ENCODE measurements at regions not wholly inside any gene's neighbourhood (a gene's known extent, or its start where the extent isn't known, plus 50 kb on each side); places are given as distances from the start of the nearest gene placed in this dataset.

DNA sequence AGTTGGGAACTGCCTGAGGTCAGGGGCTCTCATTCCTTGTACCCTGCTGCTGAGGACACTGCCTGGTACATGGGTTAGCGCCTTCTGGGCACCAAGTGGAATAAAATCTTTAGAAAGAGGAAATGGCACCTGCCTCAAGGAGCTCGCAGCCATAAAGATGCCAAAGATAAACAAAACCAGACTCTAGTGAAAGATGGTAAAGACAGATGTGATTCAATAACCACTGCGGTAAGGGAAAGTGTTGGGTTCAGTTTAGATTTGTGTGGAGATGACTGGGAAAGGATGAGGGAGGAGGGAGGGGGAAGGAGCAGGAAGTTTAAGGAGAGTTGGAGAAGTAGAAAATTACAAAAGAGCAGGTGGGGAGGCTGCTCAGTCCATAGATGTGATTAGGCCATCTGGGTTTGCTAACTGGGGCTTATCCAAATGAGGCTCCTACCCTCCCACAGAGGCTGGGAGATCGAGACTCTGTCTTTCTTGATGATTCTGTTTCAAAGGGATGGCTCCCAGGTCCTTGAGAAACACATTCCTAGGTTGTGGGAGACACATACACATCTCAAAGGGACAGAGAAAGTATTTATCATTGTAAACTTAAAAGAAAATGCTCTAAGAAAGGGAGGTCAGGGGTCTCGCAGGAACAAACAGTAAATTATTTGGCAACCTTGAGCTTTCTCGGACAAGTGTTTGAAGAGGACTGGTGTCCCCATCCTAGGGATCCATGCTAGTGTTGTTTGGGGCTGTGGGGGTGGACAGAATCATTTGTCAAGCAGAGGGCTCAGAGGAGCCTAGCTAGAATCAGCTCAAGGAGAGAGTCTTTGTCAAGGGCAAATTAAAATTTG, 65.7 kb upstream of the MORC3 start:
- no peak overlapping the region for H3K9ac ChIP-seq (ENCODE audit: insufficient read depth, low read depth, low read length)
- FAIRE-seq (no peak), ATAC-seq (peak; percentile 87), DNase-seq (ENCODE audit: low spot score) (peak; percentile 17)
- no peaks in the 10 kb centered on the region; a peak in 1 of 5 replicates for H3K27me3 ChIP-seq (ENCODE audit: control insufficient read depth in 1 of 2, insufficient read depth in 2 of 2, low read length in 2 of 2)
- 54% methylated on average over 6 of the region's 6 CpGs for WGBS (ENCODE audit: low lambda C conversion rate)
- H3K79me2 ChIP-seq (ENCODE audit: insufficient read depth, low read length) = no peaks in the 10 kb centered on the region
- intact Hi-C loops (cut with micrococcal nuclease; ENCODE audit: unreplicated experiment) (no loop called here), in situ Hi-C loops (cut with HindIII; ENCODE audit: extremely low pct_ligation_motif_present, low pct_unique_long_range_greater_than_20kb) (no loop called here)
- H3K27ac ChIP-seq (ENCODE audit: extremely low read length, insufficient read depth, low read length) = no peak overlapping the region
- POLR2A ChIA-PET = interaction anchor here (1.0 to 1.1 kb wide), 3 partner anchors 12 to 66 kb away, joined by 3 to 6 read pairs (median 4); partner anchors contain the start of gene MORC3
- no peaks in the 10 kb centered on the region for H4K20me1 ChIP-seq (ENCODE audit: insufficient read depth, low read length)
- peaks cover 21% of the 10 kb centered on the region for H3K4me1 ChIP-seq (ENCODE audit: insufficient read depth, low read length)
- H2AFZ ChIP-seq (ENCODE audit: low read length) = no peak overlapping the region
- H3K36me3 ChIP-seq (replicated peaks in 1 of 2; ENCODE audit: control insufficient read depth in 1 of 2, insufficient read depth in 2 of 2, low read length in 2 of 2) = 0 out of 5 replicates have a peak, but pooled peaks cover 0 to 5% of the 10 kb centered on the region in 2 experiments
- H3K4me2 ChIP-seq (ENCODE audit: low read depth, low read length) = no peak overlapping the region
- no peak overlapping the region for H3K4me3 ChIP-seq (replicated peaks in 1 of 3; ENCODE audit: insufficient read depth in 1 of 3, low read depth in 2 of 3, low read length in 3 of 3)
- H3K9me3 ChIP-seq (ENCODE audit: low read length) = no peaks in the 10 kb centered on the region
- no TSS peak for BruUV-seq (replicated peaks)
- CTCF ChIA-PET (ENCODE audit: low intra/inter-chr PET ratio, low total read pairs) = no interaction called here
- TF ChIP-seq, protein P1, sequence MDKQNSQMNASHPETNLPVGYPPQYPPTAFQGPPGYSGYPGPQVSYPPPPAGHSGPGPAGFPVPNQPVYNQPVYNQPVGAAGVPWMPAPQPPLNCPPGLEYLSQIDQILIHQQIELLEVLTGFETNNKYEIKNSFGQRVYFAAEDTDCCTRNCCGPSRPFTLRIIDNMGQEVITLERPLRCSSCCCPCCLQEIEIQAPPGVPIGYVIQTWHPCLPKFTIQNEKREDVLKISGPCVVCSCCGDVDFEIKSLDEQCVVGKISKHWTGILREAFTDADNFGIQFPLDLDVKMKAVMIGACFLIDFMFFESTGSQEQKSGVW (CRISPR knock-in tag; IDR thresholded peaks at IDR 0.05; ENCODE audit: borderline replicate concordance) = no peak
- TF ChIP-seq NR2F6 (IDR thresholded peaks at IDR 0.05) (peak; percentile 65), NR2F6 (CRISPR knock-in tag; IDR thresholded peaks at IDR 0.05) (0 out of 2 replicates have a peak, but pooled peaks have one; percentile 24), ZNF614 (CRISPR knock-in tag; IDR thresholded peaks at IDR 0.05; ENCODE audit: borderline replicate concordance) (no peak), ELF1 (CRISPR knock-in tag; IDR thresholded peaks at IDR 0.05) (no peak), GPN1 (CRISPR knock-in tag; IDR thresholded peaks at IDR 0.05; ENCODE audit: borderline replicate concordance) (no peak), NR2F2 (IDR thresholded peaks at IDR 0.05; ENCODE audit: borderline replicate concordance, low read depth) (peak; percentile 59; the same call in 1 of the 2 replicates), ZNF343 (CRISPR knock-in tag; IDR thresholded peaks at IDR 0.05) (no peak), ZFP90 (CRISPR knock-in tag; IDR thresholded peaks at IDR 0.05; ENCODE audit: borderline replicate concordance) (no peak), ZNF570 (CRISPR knock-in tag; IDR thresholded peaks at IDR 0.05; ENCODE audit: borderline replicate concordance) (no peak), ATAD3A (CRISPR knock-in tag; IDR thresholded peaks at IDR 0.05) (no peak), ZNF24 (IDR thresholded peaks at IDR 0.05) (no peak), XRCC5 (optimal IDR thresholded peaks at IDR 0.05; ENCODE audit: low read length) (no peak)
- TF ChIP-seq, protein P2, sequence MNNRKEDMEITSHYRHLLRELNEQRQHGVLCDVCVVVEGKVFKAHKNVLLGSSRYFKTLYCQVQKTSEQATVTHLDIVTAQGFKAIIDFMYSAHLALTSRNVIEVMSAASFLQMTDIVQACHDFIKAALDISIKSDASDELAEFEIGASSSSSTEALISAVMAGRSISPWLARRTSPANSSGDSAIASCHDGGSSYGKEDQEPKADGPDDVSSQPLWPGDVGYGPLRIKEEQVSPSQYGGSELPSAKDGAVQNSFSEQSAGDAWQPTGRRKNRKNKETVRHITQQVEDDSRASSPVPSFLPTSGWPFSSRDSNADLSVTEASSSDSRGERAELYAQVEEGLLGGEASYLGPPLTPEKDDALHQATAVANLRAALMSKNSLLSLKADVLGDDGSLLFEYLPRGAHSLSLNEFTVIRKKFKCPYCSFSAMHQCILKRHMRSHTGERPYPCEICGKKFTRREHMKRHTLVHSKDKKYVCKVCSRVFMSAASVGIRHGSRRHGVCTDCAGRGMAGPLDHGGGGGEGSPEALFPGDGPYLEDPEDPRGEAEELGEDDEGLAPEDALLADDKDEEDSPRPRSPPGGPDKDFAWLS (CRISPR knock-in tag; IDR thresholded peaks at IDR 0.05; ENCODE audit: borderline replicate concordance) = no peak
- TF ChIP-seq, protein P3, sequence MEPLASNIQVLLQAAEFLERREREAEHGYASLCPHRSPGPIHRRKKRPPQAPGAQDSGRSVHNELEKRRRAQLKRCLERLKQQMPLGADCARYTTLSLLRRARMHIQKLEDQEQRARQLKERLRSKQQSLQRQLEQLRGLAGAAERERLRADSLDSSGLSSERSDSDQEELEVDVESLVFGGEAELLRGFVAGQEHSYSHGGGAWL (CRISPR knock-in tag; IDR thresholded peaks at IDR 0.05) = no peak
- TF ChIP-seq, protein P4, sequence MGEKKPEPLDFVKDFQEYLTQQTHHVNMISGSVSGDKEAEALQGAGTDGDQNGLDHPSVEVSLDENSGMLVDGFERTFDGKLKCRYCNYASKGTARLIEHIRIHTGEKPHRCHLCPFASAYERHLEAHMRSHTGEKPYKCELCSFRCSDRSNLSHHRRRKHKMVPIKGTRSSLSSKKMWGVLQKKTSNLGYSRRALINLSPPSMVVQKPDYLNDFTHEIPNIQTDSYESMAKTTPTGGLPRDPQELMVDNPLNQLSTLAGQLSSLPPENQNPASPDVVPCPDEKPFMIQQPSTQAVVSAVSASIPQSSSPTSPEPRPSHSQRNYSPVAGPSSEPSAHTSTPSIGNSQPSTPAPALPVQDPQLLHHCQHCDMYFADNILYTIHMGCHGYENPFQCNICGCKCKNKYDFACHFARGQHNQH (CRISPR knock-in tag; IDR thresholded peaks at IDR 0.05) = no peak
- TF ChIP-seq, protein P5, sequence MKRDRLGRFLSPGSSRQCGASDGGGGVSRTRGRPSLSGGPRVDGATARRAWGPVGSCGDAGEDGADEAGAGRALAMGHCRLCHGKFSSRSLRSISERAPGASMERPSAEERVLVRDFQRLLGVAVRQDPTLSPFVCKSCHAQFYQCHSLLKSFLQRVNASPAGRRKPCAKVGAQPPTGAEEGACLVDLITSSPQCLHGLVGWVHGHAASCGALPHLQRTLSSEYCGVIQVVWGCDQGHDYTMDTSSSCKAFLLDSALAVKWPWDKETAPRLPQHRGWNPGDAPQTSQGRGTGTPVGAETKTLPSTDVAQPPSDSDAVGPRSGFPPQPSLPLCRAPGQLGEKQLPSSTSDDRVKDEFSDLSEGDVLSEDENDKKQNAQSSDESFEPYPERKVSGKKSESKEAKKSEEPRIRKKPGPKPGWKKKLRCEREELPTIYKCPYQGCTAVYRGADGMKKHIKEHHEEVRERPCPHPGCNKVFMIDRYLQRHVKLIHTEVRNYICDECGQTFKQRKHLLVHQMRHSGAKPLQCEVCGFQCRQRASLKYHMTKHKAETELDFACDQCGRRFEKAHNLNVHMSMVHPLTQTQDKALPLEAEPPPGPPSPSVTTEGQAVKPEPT (CRISPR knock-in tag; IDR thresholded peaks at IDR 0.05; ENCODE audit: low read depth) = no peak

Measured in HepG2 (cell line).